A673 (cell line): ENCODE measurements at regions not wholly inside any gene's neighbourhood (a gene's known extent, or its start where the extent isn't known, plus 50 kb on each side); places are given as distances from the start of the nearest gene placed in this dataset.

Experiments used
- CTCF ChIP-seq: fragments of 300-800, 200-600 bp; sonication (generic); conservative IDR thresholded peaks from 2 replicates; pipeline ENCODE4 v1.5.1; 2017; ENCODE audit warnings: low read depth, mild to moderate bottlenecking, antibody characterized with exemption, low read length, moderate library complexity, mixed read lengths
- EZH2 ChIP-seq: fragments of 200-600 bp; sonication (generic); IDR thresholded peaks from 2 replicates; pipeline ENCODE4 v1.6.1; 2017; ENCODE audit warnings: borderline replicate concordance, low read depth, mild to moderate bottlenecking, mixed read lengths, antibody characterized with exemption, low read length; ENCODE audit not compliant: poor library complexity, severe bottlenecking

GRCh38 chr5:172541773-172542136 is 87.4 kb upstream of the SH3PXD2B start:
- no peak for TF ChIP-seq CTCF
- no peak for TF ChIP-seq EZH2
